NOMO-1 treated with DMSO at 0.1 percent for 48 hours (cell line): ENCODE measurements at regions not wholly inside any gene's neighbourhood (a gene's known extent, or its start where the extent isn't known, plus 50 kb on each side); places are given as distances from the start of the nearest gene placed in this dataset.

Experiments used
- DNase-seq: peaks from one replicate; lab custom pipeline; 2025; ENCODE audit not compliant: unreplicated experiment; lab: John Stamatoyannopoulos, UW

- DNase-seq, result no peak
Measured at GRCh38 chr2:96438589-96438988, 66.6 kb downstream of the NEURL3 start.

- DNase-seq, result peak; percentile 34
Measured at GRCh38 chr2:96437512-96437911, 67.6 kb downstream of the NEURL3 start.

GRCh38 chr2:96436961-96437360 is 68.2 kb downstream of the NEURL3 start:
- DNase-seq, result no peak

GRCh38 chr2:96436416-96436815 is 68.7 kb downstream of the NEURL3 start:
- no peak for DNase-seq

GRCh38 chr2:96431319-96431718 is 73.8 kb downstream of the NEURL3 start:
- no peak for DNase-seq

GRCh38 chr2:96430394-96430988 is 74.7 kb downstream of the NEURL3 start:
- no peak for DNase-seq

- peak; percentile 1 for DNase-seq
Measured at GRCh38 chr2:96427917-96428316, 77.2 kb downstream of the NEURL3 start.

GRCh38 chr2:96427169-96427568 is 78.0 kb downstream of the NEURL3 start:
- no peak for DNase-seq

GRCh38 chr2:96423828-96424227 is 81.3 kb downstream of the NEURL3 start:
- DNase-seq, result no peak
